Chondrocyte (in vitro differentiated cells): ENCODE measurements at regions not wholly inside any gene's neighbourhood (a gene's known extent, or its start where the extent isn't known, plus 50 kb on each side); places are given as distances from the start of the nearest gene placed in this dataset.
"Not testable (repeated sequence)": the region's sequence is repeated elsewhere in the genome, so short reads cannot be mapped to it uniquely, and the experiment has no call there.

ENCODE experiments used
- DNase-seq: peaks from one replicate; pipeline ENCODE4 v3.0.0; 2021; ENCODE audit warnings: mixed read lengths, low spot score
- H3K27ac Mint-ChIP-seq: one replicate; pipeline ENCODE4 v1.8.0; 2021; ENCODE audit warnings: mild to moderate bottlenecking, moderate library complexity, mixed read lengths; ENCODE audit not compliant: unreplicated experiment
- H3K27me3 Mint-ChIP-seq: 2 replicates; pipeline ENCODE4 v1.8.0; 2021; ENCODE audit warnings: low read depth, mixed read lengths
- H3K36me3 Mint-ChIP-seq: 2 replicates; pipeline ENCODE4 v1.8.0; 2021; ENCODE audit warnings: low read depth, mixed read lengths
- H3K4me1 Mint-ChIP-seq: 2 replicates; pipeline ENCODE4 v1.8.0; 2021; ENCODE audit warnings: low read depth, mild to moderate bottlenecking, mixed read lengths
- H3K4me3 Mint-ChIP-seq: one replicate; pipeline ENCODE4 v1.8.0; 2021; ENCODE audit warnings: mild to moderate bottlenecking, moderate library complexity, mixed read lengths; ENCODE audit not compliant: unreplicated experiment
- H3K9me3 Mint-ChIP-seq: 2 replicates; pipeline ENCODE4 v1.8.0; 2021; ENCODE audit warnings: low read depth, mixed read lengths
- CTCF ChIP-seq: fragments of 200-600 bp; sonication (generic); IDR thresholded peaks from 2 replicates; pipeline ENCODE4 v1.5.0; 2021; ENCODE audit warnings: antibody characterized with exemption, mild to moderate bottlenecking, moderate library complexity

DNA sequence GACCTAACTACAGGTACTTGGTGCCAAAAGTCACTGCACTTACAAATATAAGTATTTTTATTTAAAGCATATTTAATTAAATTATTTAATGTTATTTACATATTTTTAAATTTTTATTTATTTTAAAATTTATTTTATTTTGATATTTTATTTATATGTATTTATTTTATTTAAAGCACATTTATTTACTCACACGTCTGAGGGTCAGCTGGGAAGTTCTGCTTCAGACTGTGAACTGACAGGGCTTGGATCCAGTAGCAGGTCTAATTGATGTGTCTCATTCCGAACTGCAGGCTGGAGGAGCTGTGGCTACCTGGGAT, 392.5 kb downstream of the GBA3 start:
- no peak overlapping the region for H3K27ac Mint-ChIP-seq
- no peaks in the 10 kb centered on the region for H3K4me1 Mint-ChIP-seq

DNA sequence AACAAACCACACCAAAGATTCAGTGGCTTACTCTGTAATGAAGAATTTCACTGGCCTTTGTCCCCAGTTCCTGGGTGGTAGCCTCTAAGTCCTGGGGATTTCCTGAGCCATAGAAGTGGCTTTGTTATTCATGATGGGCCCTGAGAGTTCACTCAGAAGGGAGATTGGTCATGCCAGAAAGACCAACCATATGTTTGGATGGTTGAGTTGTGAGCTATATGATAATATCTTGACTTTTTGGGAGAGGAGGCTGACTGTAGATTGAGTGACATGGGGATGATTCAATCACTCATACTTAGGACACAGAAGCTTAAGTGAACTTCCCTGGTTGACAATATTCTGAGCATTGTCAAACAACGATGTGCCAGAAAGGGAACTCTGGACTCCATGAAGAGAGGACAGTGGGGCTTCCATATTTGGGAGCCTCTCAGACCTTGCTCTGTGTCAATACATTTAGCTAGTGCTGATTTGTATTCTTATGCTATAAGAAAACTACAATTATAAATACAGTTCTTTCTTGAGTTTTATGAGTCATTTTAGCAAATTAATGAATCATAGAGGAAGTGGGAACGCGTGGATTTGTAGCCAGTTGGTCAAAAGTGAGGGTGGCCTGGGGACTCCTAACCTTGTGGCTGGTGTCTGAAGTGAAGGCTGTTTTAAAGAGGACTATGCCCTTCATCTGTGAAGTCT, 392.0 kb downstream of the GBA3 start:
- H3K27me3 Mint-ChIP-seq = no peaks in the 10 kb centered on the region
- no peak overlapping the region for H3K4me3 Mint-ChIP-seq
- TF ChIP-seq CTCF = no peak
- no peaks in the 10 kb centered on the region for H3K4me1 Mint-ChIP-seq
- DNase-seq = no peak
- peaks cover 16% of the 10 kb centered on the region for H3K9me3 Mint-ChIP-seq
- peaks cover 2% of the 10 kb centered on the region for H3K36me3 Mint-ChIP-seq
- no peak overlapping the region for H3K27ac Mint-ChIP-seq

More for the DNA sequence above, 392.5 kb downstream of the GBA3 start:
- no peak for DNase-seq
- Mint-ChIP-seq H3K27me3 (no peaks in the 10 kb centered on the region), H3K9me3 (peaks cover 14% of the 10 kb centered on the region), H3K36me3 (peaks cover 2% of the 10 kb centered on the region), H3K4me3 (no peak overlapping the region)
- no peak for TF ChIP-seq CTCF

DNA sequence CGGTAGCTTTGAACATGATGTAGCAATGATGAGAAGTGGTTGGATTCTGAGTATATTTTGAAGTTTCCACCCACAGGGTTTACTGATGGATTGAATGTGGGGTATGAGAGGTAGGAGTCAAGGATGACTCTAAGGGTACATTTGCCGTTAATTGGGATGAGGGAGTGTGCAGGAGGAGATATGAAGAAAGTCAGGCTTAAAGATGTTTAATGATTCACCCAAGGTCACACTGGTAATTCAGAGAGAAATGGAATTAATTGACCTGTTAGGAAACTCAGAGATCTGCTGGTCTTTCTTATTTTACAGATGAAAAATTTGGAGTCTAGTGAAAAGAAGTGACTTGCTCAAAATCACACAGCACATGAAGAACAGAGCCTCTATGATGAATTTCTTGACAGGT, 390.7 kb downstream of the GBA3 start:
- H3K27ac Mint-ChIP-seq = no peak overlapping the region
- no peak for TF ChIP-seq CTCF
- no peaks in the 10 kb centered on the region for H3K27me3 Mint-ChIP-seq
- peaks cover 2% of the 10 kb centered on the region for H3K36me3 Mint-ChIP-seq
- no peak overlapping the region for H3K4me3 Mint-ChIP-seq
- peaks cover 23% of the 10 kb centered on the region for H3K9me3 Mint-ChIP-seq
- no peak for DNase-seq
- H3K4me1 Mint-ChIP-seq = no peaks in the 10 kb centered on the region

DNA sequence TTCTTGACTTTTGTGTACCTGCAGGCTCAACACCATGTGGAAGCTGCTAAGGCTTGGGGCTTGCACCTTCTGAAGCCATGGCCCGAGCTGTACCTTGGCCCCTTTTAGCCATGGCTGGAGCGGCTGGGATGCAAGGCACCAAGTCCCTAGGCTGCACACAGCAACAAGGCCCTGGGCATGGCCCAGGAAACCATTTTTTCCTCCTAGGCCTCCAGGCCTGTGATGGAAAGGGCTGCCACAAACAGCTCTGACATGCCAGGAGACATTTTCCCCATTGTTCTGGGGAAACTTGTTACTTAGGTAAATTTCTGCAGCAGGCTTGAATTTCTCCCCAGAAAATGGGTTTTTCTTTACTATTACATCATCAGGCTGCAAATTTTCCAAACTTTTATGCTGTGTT, 387.4 kb downstream of the GBA3 start:
- H3K4me1 Mint-ChIP-seq, H3K4me3 Mint-ChIP-seq: not testable (repeated sequence)
- H3K9me3 Mint-ChIP-seq = peaks cover 25% of the 10 kb centered on the region

DNA sequence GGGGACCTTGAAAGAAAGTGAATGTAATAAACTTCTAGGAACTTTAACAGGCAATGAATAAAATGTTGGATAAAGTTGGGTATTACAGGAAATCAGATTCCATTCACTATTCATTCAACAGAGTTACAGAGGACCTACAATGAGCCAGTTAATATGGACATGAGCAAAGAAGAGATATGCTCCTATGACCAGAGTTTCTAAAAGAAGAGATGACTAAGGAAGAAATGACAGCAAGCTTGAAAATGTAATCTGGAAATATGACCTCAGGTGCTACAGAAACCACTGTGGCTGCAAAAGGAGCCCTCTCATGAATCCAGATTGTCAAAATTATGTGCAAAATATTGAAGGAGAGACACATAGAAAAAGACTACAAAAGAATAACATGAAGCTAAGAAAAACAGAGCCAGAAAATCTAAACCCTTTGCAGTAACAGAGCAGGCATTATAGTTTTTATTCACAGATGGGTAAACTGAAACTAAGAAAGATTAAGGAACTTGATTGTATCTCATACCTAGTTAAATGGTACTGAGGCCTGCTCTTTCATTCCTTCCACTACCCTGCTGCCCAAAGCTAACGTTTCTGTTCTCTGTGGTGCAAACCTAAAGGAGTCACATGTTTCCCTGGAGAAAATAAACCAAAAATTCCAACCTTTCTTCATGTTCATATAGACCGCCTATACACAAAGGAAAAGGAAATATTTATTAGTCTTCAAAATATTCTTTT, 378.3 kb downstream of the GBA3 start:
- no peak for DNase-seq
- no peak overlapping the region for H3K4me3 Mint-ChIP-seq
- no peaks in the 10 kb centered on the region for H3K36me3 Mint-ChIP-seq
- H3K9me3 Mint-ChIP-seq = peaks cover 6% of the 10 kb centered on the region
- peaks cover 3% of the 10 kb centered on the region for H3K27me3 Mint-ChIP-seq
- H3K27ac Mint-ChIP-seq = no peak overlapping the region
- TF ChIP-seq CTCF = no peak
- no peaks in the 10 kb centered on the region for H3K4me1 Mint-ChIP-seq

More for the DNA sequence above, 387.4 kb downstream of the GBA3 start:
- H3K27me3 Mint-ChIP-seq, H3K27ac Mint-ChIP-seq, DNase-seq, H3K36me3 Mint-ChIP-seq: not testable (repeated sequence)

DNA sequence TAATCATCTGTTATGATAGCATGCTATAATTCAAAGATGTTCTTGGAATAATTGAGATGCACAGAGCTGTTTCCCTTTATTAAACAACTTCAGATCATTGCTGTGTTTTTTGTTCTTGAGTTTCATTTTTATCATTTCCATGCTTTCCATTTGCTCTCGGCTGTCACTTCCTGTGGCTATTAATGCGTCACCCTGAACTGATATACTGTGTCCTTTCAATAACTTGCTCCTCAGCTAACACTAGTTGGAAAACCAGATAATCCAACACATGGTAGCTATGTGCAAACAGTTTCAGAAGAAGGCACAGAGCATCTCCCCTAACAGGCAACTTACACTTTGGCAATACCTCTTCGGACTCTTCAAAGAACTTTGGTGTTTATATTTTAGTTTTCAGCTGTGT, 376.0 kb downstream of the GBA3 start:
- Mint-ChIP-seq H3K27me3 (peaks cover 4% of the 10 kb centered on the region), H3K9me3 (peaks cover 6% of the 10 kb centered on the region), H3K36me3 (no peaks in the 10 kb centered on the region), H3K4me3 (no peak overlapping the region), H3K4me1 (no peaks in the 10 kb centered on the region), H3K27ac (no peak overlapping the region)
- no peak for DNase-seq
- TF ChIP-seq CTCF = no peak
